NCI-H146 treated with DMSO at 0.1 percent for 48 hours (cell line): ENCODE measurements at regions not wholly inside any gene's neighbourhood (a gene's known extent, or its start where the extent isn't known, plus 50 kb on each side); places are given as distances from the start of the nearest gene placed in this dataset.

Experiments
- DNase-seq: peaks from one replicate; lab custom pipeline; 2025; ENCODE audit not compliant: unreplicated experiment; lab: John Stamatoyannopoulos, UW

GRCh38 chr15:69505956-69506556 lies 53.4 kb downstream of the RPLP1 start:
- DNase-seq = no peak

DNA sequence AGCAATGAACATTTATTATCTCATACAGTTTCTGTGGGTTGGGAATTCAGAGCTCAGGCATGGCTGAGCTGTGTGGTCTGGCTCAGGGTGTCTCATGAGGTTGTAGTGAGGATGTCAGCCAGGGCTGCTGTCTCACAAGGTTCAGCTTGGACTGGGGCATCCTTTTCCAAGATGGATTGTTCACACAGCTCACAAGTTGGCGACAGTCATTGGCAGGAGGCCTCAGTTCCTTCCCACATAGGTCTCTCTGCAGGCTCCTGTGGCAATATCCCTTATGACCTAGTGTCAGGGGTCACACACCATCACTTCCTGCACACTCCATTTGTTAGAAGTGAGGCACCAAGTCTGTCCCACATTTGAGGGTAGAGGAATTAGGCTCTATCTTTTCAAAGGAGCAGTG lies 56.0 kb downstream of the RPLP1 start:
- no peak for DNase-seq

DNA sequence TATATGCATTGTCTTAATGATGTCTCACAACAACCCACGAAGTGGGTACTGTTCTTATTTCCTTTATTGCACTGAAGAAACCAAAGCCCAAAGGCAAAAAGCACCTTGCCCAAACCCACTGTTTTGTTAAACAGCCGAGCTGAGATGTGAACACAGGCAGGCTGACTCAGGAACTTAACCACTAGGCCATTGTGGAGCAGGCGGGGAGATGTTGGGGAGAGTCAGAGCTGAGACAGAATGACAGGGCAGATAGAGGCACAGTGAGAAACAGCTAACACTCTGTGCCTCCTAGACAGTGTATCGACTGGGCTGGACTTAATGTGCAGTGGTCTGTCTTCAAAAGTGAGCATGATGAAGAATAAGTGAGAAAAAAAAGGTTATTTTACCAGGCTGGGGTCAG lies 56.5 kb downstream of the RPLP1 start:
- no peak for DNase-seq

GRCh38 chr15:69510556-69510955 lies 57.9 kb downstream of the RPLP1 start:
- DNase-seq = no peak

- DNase-seq = no peak
Observed at GRCh38 chr15:69511015-69511414, 58.4 kb downstream of the RPLP1 start.

DNA sequence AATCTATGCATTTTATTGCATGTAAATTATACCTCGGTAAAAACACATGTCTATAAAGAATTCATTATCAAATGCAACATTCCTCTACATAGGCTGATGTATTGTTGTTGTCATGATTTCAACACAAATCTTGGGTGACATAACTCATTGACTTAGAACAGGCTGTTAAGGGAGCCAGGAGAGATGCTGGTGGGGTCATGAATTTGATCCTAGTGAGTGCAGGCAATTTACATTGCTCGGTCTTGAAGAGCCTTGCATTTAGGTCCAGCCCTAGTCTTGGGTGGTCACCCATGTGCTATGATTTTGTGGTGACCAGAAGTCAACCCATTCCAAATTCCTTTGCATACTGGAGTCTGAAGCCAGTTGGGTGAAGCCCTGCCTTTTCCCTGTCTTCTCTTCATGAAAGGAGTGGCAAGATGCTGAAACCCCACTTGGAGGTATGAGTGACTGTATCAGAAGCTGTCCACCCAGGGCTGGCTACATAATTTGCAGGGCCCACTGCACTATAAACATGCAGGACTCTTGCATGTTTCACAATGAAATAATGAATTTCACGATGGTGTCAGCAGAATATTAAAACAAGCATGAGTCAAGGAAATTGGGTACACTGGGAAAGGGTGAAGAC lies 59.2 kb downstream of the RPLP1 start:
- DNase-seq = no peak

GRCh38 chr15:69513450-69513960 lies 60.9 kb downstream of the RPLP1 start:
- no peak for DNase-seq

DNA sequence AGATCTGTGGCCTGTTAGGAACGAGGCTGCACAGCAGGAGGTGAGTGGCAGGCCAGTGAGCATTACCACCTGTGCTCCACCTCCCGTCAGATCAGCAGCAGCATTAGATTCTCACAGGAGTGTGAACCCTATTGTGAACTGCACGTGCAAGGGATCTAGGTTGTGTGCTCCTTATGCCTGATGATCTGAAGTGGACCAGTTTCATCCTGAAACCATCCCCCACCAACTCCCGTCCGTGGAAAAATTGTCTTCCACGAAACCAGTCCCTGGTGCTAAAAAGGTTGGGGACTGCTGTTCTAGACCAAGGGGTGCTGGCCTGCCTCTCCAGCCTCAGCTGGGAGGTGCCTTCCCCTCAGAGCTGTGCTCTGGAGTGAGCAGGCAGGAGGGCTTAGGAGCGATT lies 61.4 kb downstream of the RPLP1 start:
- DNase-seq = no peak

DNA sequence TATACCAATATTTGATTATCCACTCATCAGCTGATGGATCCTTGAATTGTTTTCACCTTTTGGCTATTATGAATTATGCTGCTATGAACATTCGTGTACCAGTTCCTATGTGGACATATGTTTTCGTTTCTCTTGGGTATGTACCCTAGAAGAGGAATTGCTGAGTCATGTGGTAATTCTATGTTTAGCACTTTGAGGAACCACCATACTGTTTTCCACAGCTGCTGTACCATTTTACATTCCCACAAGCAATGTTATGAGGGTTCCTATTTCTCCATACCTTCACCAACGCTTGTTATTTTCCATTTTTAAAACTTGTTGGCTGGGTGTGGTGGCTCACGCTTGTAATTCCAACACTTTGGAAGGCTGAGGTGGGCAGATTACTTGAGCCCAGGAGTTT lies 62.9 kb downstream of the RPLP1 start:
- DNase-seq = no peak

- no peak for DNase-seq
Observed at GRCh38 chr15:69515926-69516325, 63.3 kb downstream of the RPLP1 start.

GRCh38 chr15:69517052-69517451 lies 64.4 kb downstream of the RPLP1 start:
- no peak for DNase-seq

DNA sequence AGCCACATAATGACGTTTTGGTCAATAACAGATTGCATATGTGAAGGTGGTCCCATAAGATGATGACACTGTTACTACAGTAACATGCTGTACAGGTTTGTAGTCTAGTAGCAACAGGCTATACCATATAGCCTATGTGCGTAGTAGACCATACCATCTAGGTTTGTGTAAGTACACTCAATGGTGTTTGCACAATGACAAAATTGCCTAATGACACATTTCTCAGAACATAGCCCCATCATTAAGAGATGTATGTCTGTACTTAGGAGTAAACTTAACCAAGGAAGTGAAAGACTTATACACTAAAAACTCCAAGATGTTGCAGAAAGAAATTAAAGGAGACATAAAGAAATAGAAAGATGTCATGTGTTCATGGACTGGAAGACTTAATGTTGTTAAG lies 66.2 kb downstream of the RPLP1 start:
- DNase-seq = no peak

- DNase-seq = no peak
Observed at GRCh38 chr15:69520067-69520466, 67.4 kb downstream of the RPLP1 start.

GRCh38 chr15:69522361-69522760 lies 69.7 kb downstream of the RPLP1 start:
- DNase-seq = no peak

DNA sequence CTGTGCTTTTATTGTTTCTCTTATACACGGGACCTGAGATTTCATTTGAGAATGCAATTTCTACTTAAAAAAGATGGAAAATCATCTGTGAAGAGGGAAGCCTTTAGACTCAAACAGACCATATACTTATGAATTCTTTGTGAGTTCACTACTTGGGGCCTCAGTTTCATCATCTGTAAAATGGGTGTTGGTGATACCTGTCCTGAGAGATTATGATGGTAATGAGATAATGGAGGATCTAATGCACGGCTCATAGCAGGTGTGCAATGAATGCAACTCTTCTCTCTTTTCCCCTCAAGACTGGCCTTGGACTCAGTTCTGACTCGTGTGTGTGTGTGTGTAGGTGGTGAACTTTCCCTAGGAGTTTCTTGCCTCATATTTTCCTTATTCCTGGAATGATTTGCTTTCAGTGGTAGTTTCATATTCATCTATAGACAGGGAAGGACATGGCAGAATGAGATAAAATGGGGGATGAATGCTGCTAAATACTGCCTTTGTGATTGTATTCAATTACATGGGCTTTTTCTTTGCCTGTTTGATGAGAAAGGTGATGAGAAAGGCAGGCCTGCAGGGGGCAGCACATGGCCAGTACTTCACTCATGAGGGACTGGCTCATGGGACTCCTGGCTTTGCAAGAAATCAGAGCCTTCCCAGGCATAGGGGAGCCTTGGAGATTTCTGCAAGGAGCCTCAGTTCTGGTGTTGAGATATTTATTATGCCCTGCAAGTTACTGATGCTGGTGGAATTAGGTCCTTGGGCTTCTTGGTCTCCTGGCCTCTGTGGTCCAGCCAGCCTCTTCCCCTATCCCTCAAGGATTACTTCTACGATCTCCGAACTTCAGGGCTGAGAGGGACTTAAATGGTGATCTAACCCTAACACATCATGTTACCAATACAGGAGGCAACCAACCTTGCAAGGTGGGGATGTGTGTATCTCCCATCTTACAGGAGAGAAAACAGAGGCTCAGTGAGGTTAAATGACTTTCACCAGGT lies 70.7 kb downstream of the RPLP1 start:
- peak; percentile 22 for DNase-seq

- no peak for DNase-seq
Observed at GRCh38 chr15:69524296-69524695, 71.7 kb downstream of the RPLP1 start.

- DNase-seq = no peak
Observed at GRCh38 chr15:69524814-69525213, 72.2 kb downstream of the RPLP1 start.

DNA sequence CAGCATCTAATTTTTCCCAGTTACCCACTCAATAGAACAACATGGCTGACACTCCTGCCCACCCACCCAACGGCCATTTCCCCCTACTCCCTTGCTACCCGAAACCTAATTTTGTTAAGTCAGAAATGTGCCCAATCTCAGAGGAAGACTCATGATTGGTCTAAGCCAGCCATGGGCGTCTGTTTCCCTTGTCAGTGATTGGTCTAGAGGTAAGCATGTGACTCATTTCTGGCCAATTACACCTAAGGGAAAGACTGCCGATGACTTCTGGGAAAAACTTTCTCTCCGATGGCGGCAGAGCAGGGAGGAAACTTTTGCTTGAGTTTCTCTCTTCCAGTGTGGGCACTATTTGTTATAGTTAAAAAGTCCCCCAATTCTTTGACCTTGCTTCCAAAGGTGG lies 72.9 kb downstream of the RPLP1 start:
- no peak for DNase-seq

DNA sequence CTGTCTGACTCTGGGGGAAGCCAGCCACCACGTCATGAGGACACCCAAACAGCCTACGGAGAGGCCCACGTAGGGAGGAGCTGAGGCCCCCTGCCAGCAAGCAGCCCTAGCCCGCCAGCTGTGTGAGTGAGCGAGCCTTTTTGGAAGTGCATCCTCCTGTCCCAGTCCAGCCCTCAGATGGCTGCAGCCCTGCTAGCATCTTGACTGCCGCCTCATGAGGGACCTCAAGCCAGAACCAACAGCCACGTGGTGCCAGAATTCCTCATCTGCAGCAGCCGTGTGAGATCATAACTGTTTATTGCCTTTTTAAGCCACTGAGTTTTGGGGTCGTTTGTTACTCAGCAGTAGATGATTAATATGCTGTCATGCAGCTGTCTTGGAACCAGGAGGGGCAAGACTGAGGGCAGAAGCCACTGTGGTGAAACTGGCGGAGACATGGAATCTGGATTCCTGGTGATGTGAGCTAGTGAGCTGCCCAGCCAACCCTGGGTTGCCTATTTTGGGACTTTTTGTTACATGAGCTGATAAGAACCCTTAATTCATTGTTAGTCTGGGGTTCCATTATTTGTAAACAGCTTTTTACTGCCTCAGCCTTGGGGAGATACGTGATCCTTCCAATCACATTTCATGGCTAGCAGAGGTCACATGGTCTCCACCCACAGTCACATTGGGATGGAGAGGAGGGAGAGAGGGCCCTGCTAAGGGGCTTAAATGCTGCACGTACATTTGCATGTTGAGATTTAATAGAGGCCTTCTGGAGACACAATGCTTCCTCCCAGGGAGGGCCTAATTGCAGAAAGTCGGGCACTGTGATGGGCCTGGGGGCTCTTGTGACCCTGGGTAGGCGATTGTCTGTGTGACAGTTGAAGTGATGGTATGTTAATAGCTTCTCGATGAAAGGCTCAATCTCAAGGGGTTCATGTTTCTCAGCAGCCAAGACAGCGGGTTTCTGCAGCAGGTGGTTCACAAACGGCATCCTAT lies 73.8 kb downstream of the RPLP1 start:
- DNase-seq = no peak

DNA sequence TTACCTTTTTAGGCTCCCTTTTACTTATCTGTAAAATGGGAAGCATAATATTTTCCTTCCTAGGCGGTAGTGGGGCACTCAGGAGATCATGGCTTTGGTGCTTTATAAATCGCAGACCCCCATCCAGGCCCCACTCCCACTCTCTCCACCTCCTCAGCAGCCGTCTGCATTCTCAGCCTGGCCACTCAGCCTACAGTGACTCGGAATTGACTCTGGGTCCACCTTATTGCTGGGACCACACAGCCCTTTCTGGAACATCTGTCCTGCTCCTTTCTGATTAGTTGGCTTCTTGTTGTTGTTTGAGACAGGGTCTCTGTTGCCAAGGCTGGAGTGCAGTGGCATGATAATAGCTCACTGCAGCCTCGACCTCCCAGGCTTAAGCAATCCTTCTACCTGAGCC lies 76.5 kb downstream of the RPLP1 start:
- no peak for DNase-seq
